NCI-H69 (cell line): ENCODE measurements at regions not wholly inside any gene's neighbourhood (a gene's known extent, or its start where the extent isn't known, plus 50 kb on each side); places are given as distances from the start of the nearest gene placed in this dataset.
A peak's percentile ranks its signal among the peaks of the same experiment; 100 is the strongest.

Experiments used
- DNase-seq: peaks from one replicate; lab custom pipeline; 2025; lab: John Stamatoyannopoulos, UW

- no peak for DNase-seq
These were observed 274.3 kb upstream of the PPARGC1A start for GRCh38 chr4:24164054-24164693.

- DNase-seq, result no peak
These were observed 273.5 kb upstream of the PPARGC1A start for GRCh38 chr4:24163314-24163713.

- no peak for DNase-seq
These were observed 270.5 kb upstream of the PPARGC1A start for GRCh38 chr4:24160358-24160757.

GRCh38 chr4:24158031-24158430, 268.2 kb upstream of the PPARGC1A start:
- DNase-seq, result no peak

- no peak for DNase-seq
These were observed 260.2 kb upstream of the PPARGC1A start for GRCh38 chr4:24150034-24150433.

- DNase-seq, result no peak
These were observed 256.3 kb upstream of the PPARGC1A start for GRCh38 chr4:24146127-24146526.

- no peak for DNase-seq
These were observed 255.7 kb upstream of the PPARGC1A start for GRCh38 chr4:24145591-24145990.

- no peak for DNase-seq
These were observed 254.5 kb upstream of the PPARGC1A start for GRCh38 chr4:24144381-24144780.

- DNase-seq, result no peak
These were observed 253.9 kb upstream of the PPARGC1A start for GRCh38 chr4:24143741-24144140.

- DNase-seq, result no peak
These were observed 252.0 kb upstream of the PPARGC1A start for GRCh38 chr4:24141836-24142235.

GRCh38 chr4:24140892-24141291, 251.0 kb upstream of the PPARGC1A start:
- DNase-seq, result no peak

GRCh38 chr4:24137671-24138601, 248.1 kb upstream of the PPARGC1A start:
- peak; percentile 8 for DNase-seq

- DNase-seq, result no peak
These were observed 242.3 kb upstream of the PPARGC1A start for GRCh38 chr4:24131954-24132673.

GRCh38 chr4:24130637-24131036, 240.8 kb upstream of the PPARGC1A start:
- DNase-seq, result no peak

GRCh38 chr4:24126776-24127175, 236.9 kb upstream of the PPARGC1A start:
- no peak for DNase-seq

- DNase-seq, result no peak
These were observed 231.7 kb upstream of the PPARGC1A start for GRCh38 chr4:24121395-24122175.

- DNase-seq, result no peak
These were observed 228.1 kb upstream of the PPARGC1A start for GRCh38 chr4:24117975-24118374.

GRCh38 chr4:24116107-24116506, 226.3 kb upstream of the PPARGC1A start:
- DNase-seq, result no peak

GRCh38 chr4:24114919-24115500, 225.2 kb upstream of the PPARGC1A start:
- no peak for DNase-seq

GRCh38 chr4:24114444-24114843, 224.6 kb upstream of the PPARGC1A start:
- no peak for DNase-seq

GRCh38 chr4:24112466-24112865, 222.6 kb upstream of the PPARGC1A start:
- DNase-seq, result no peak

GRCh38 chr4:24108567-24108966, 218.7 kb upstream of the PPARGC1A start:
- DNase-seq, result no peak
